Urinary bladder (tissue), 3 donors: ENCODE measurements at regions not wholly inside any gene's neighbourhood (a gene's known extent, or its start where the extent isn't known, plus 50 kb on each side); places are given as distances from the start of the nearest gene placed in this dataset.

Experiments
- DNase-seq: peaks from one replicate; pipeline ENCODE4 v3.0.0-alpha.2; 2015; ENCODE audit errors: extremely low spot score
- H3K27ac ChIP-seq: one replicate; pipeline ENCODE4 v1.5.1; 2013; ENCODE audit warnings: low read depth, mild to moderate bottlenecking, moderate library complexity
- H3K36me3 ChIP-seq: one replicate; pipeline ENCODE4 v1.6.1; 2013; ENCODE audit warnings: mild to moderate bottlenecking, moderate library complexity; ENCODE audit not compliant: insufficient read depth
- H3K4me1 ChIP-seq: one replicate; pipeline ENCODE4 v1.6.1; 2013; ENCODE audit warnings: mild to moderate bottlenecking, moderate library complexity; ENCODE audit not compliant: insufficient read depth
- H3K4me3 ChIP-seq: one replicate; pipeline ENCODE4 v1.5.1; 2013; ENCODE audit warnings: low read depth, low read length
- WGBS: extraction: QIAGEN DNeasy Blood & Tissue Kit; methylation state at CpG from one replicate; pipeline ENCODE4 v1.1.7; 2013; 5-methylcytosine and 5-hydroxymethylcytosine counted together
- donor health status: healthy with polysubstance abuse.
- donor health status: healthy.

DNA sequence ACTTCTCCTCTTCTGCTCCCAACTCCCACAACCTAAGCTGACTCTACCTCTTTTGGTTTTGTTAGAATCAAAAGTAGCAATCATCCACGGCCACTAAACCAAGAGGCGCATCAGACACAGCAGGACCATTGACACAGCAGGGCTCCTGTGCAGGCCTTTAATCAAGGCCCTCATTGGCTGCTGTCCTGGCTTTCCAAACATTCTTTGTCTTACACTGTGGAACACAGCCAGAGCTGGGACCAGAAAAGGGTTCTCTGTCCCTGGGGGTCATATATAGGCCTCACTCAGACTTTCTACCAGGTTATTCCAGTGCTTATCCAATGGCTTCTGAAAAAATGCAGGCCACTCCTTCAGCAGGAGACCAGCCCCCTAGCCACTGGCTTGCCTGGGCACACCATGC, 212.7 kb upstream of the NTM start:
- 82% methylated on average over 2 of the region's 2 CpGs for WGBS
- no peaks in the 10 kb centered on the region for H3K4me1 ChIP-seq
- no peak for DNase-seq
- no peak overlapping the region for H3K27ac ChIP-seq
- H3K4me3 ChIP-seq = no peak overlapping the region
- no peaks in the 10 kb centered on the region for H3K36me3 ChIP-seq

DNA sequence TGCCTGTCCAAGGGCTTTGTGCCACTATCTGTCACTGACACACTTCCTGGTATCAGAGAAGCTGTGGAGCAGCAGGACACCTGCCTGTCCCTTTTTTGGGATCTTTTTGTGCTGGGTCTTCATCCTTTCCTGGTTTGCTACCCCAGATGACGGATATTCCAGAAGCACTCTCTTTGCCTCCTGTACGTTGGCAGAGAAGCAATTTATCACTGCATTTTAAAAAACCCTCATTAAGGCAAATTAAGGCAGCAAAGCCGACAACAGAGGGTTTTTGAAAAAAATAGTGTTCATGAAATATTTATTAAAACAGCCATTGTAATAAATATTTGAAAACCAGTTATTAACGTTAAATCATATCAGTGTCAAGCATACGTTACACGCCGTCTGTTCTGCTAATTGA, 209.6 kb upstream of the NTM start:
- WGBS = 82% methylated on average over 7 of the region's 7 CpGs
- Histone ChIP-seq H3K27ac (no peak overlapping the region), H3K4me1 (no peaks in the 10 kb centered on the region), H3K36me3 (no peaks in the 10 kb centered on the region), H3K4me3 (no peak overlapping the region)
- DNase-seq = no peak

DNA sequence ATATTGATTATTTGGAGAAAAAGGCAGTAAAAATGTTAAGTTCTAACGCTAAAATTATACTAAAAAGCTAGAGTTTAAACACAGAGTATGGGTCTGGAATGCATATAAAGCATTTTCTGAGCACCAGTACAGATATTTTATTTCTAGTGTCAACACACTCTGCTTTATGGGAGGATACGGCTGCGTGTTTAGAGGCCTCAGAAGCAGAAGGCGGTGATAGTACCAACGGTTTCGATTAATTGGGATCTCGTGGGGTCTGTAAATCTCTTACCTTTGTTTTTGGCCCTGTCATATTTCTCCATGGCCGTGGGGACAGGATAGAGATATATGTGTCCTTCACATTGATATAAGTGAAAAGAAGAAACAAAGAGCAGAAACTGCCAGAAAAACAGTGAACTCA, 206.8 kb upstream of the NTM start:
- Histone ChIP-seq H3K4me1 (no peaks in the 10 kb centered on the region), H3K36me3 (no peaks in the 10 kb centered on the region), H3K4me3 (no peak overlapping the region), H3K27ac (no peak overlapping the region)
- 43% methylated on average over 8 of the region's 8 CpGs for WGBS
- no peak for DNase-seq

GRCh38 chr11:131165036-131165435, 205.4 kb upstream of the NTM start:
- H3K4me3 ChIP-seq = no peak overlapping the region
- H3K27ac ChIP-seq = no peak overlapping the region
- no peaks in the 10 kb centered on the region for H3K4me1 ChIP-seq

GRCh38 chr11:131168839-131169713, 201.3 kb upstream of the NTM start:
- Histone ChIP-seq H3K27ac (no peak overlapping the region), H3K4me3 (no peak overlapping the region), H3K4me1 (no peaks in the 10 kb centered on the region), H3K36me3 (no peaks in the 10 kb centered on the region)
- DNase-seq = no peak
- 76% methylated on average over 5 of the region's 5 CpGs for WGBS

More at GRCh38 chr11:131165036-131165435, 205.4 kb upstream of the NTM start:
- H3K36me3 ChIP-seq = no peaks in the 10 kb centered on the region
- no peak for DNase-seq
- WGBS = 27% methylated on average over 5 of the region's 5 CpGs

- 68% methylated on average over 2 of the region's 2 CpGs for WGBS
- no peak for DNase-seq
Measured at GRCh38 chr11:131172011-131172410, 198.4 kb upstream of the NTM start.

DNA sequence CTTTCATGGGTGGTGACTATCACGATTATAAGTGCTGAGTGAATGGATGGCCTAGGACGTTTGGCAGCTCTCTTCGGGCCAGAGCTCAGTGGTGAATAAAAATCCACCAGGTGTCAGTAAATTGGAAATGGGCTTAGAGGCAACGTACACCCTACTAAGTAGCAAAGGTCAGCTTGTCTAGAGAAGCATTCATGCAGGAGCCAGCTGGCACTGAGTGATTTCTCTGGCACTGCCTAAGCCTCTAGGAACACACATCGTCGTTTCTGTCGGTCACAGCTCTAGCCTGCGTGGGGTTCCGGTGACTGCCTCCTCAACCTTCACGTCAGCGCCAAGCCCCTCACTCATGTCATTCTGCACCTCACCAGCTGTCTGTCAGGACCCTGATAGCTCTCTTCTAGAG, 192.4 kb upstream of the NTM start:
- Histone ChIP-seq H3K27ac (no peak overlapping the region), H3K36me3 (no peaks in the 10 kb centered on the region), H3K4me3 (no peak overlapping the region), H3K4me1 (no peaks in the 10 kb centered on the region)
- no peak for DNase-seq
- 69% methylated on average over 11 of the region's 11 CpGs for WGBS

More at GRCh38 chr11:131172011-131172410, 198.4 kb upstream of the NTM start:
- Histone ChIP-seq H3K4me1 (no peaks in the 10 kb centered on the region), H3K4me3 (no peak overlapping the region), H3K36me3 (no peaks in the 10 kb centered on the region), H3K27ac (no peak overlapping the region)

GRCh38 chr11:131178596-131178995, 191.8 kb upstream of the NTM start:
- Histone ChIP-seq H3K36me3 (no peaks in the 10 kb centered on the region), H3K27ac (no peak overlapping the region), H3K4me3 (no peak overlapping the region), H3K4me1 (no peaks in the 10 kb centered on the region)
- 50% methylated on average over 3 of the region's 3 CpGs for WGBS
- no peak for DNase-seq

- no peak for DNase-seq
- 90% methylated on average over 4 of the region's 4 CpGs for WGBS
Measured at GRCh38 chr11:131179836-131180235, 190.6 kb upstream of the NTM start.

DNA sequence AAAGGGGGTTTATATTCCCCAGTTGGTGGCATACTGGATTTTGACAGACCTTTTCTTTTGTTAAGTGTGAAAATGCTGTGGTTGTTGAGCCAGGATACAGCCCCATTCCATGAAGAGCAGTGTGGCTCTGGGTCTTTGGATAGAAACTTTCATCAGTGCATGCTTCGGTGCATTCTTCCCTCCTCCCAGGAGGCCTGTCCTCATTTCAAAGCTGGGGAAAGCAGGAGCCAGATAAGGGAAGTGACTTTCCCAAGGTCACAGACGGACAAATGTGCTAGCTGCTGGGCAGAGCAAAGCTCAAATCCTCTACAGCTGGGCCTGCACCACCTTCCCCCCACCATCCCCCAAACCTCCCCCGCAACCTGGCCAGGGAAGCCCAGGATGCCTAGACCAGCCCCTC, 184.5 kb upstream of the NTM start:
- Histone ChIP-seq H3K4me3 (no peak overlapping the region), H3K36me3 (no peaks in the 10 kb centered on the region), H3K27ac (no peak overlapping the region), H3K4me1 (no peaks in the 10 kb centered on the region)
- DNase-seq = no peak
- 69% methylated on average over 3 of the region's 3 CpGs for WGBS

More at GRCh38 chr11:131179836-131180235, 190.6 kb upstream of the NTM start:
- Histone ChIP-seq H3K4me3 (no peak overlapping the region), H3K4me1 (no peaks in the 10 kb centered on the region), H3K27ac (no peak overlapping the region), H3K36me3 (no peaks in the 10 kb centered on the region)

DNA sequence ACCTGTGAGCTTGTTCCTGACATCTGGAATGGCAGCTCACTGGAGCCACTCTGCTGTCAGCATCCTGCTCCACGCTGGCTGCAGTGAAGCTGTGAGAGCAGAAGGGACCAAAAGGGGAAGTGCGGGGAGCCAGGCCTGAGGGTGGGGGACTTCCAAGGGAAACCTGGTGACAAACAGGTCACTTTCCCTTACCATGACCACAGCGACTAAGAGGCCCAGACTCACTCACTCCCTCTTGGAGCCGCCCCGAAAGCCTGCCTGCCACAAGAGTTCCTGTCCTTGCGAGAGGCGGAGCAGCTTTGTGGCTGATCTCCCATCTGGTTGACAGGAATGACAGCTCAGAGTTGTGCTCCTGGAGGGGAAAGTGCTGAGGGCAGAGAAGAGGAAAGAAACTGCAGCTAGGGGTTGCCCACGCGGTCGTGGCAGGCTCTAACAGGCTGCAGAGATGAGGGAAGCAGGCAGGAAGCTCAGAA, 183.8 kb upstream of the NTM start:
- Histone ChIP-seq H3K4me3 (no peak overlapping the region), H3K27ac (no peak overlapping the region), H3K4me1 (no peaks in the 10 kb centered on the region), H3K36me3 (no peaks in the 10 kb centered on the region)
- WGBS = 44% methylated on average over 10 of the region's 10 CpGs
- no peak for DNase-seq

DNA sequence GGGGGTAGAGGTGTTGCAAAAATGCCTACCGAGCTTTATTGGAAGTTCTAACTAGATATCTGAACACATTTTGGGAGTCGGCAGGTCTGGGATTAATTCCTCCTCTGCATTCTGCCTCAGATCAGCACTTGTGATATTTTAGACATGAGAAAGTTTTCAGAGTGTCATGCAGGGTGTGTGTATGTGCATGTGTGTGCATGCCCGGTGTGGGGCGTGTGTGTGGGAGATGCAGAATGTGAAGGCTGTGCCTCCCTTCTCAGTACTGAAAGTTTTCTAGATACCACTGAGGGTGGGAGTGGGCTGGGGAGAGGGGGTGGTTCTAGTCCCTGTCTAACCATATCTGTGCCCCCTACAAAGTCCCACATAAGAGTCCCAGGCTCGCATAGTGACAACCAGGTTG, 180.0 kb upstream of the NTM start:
- H3K36me3 ChIP-seq = no peaks in the 10 kb centered on the region
- no peak overlapping the region for H3K4me3 ChIP-seq
- H3K27ac ChIP-seq = no peak overlapping the region
- WGBS = 65% methylated on average over 5 of the region's 5 CpGs
- DNase-seq = peak; percentile 23
- H3K4me1 ChIP-seq = no peaks in the 10 kb centered on the region

- Histone ChIP-seq H3K36me3 (no peaks in the 10 kb centered on the region), H3K27ac (no peak overlapping the region), H3K4me3 (no peak overlapping the region), H3K4me1 (no peaks in the 10 kb centered on the region)
- DNase-seq = no peak
- 71% methylated on average over 4 of the region's 4 CpGs for WGBS
Measured at GRCh38 chr11:131191606-131192005, 178.8 kb upstream of the NTM start.

DNA sequence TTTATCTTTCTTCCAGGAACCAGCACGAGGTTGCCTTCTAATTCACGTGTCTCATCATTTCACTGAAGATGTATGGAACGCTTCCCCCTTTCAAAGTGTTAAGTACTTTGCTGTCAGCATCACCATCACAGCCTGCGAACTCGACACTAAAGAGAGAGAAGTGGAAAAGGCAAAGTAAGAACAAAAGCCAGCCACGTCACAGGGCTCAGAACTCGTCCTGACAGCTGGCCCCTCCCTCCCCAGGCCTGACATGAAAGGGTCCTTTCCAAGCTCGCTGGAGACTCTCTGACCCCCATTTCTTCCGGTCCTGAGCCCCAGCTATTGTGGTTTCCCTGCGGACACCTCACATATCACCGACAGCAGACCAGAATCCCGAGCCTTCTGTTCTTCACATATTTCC, 177.8 kb upstream of the NTM start:
- H3K27ac ChIP-seq = no peak overlapping the region
- H3K4me1 ChIP-seq = no peaks in the 10 kb centered on the region
- no peaks in the 10 kb centered on the region for H3K36me3 ChIP-seq
- no peak overlapping the region for H3K4me3 ChIP-seq
- no peak for DNase-seq
- WGBS = 81% methylated on average over 12 of the region's 12 CpGs
